Lower leg skin (tissue), 3 donors: ENCODE measurements at regions not wholly inside any gene's neighbourhood (a gene's known extent, or its start where the extent isn't known, plus 50 kb on each side); places are given as distances from the start of the nearest gene placed in this dataset.

Source experiments
- CTCF ChIP-seq, 3 donors: fragments of 450-650 bp; IDR thresholded peaks; one replicate each; pipeline ENCODE4 v1.5.1; 2016; ENCODE audit warnings: antibody characterized with exemption in 3 of 3, mild to moderate bottlenecking in 3 of 3, moderate library complexity in 2 of 3
- POLR2A ChIP-seq, 2 donors: fragments of 450-650 bp; IDR thresholded peaks; one replicate each; pipeline ENCODE4 v1.6.1; 2016 to 2017; ENCODE audit warnings: antibody characterized with exemption in 2 of 2, mild to moderate bottlenecking in 1 of 2, moderate library complexity in 1 of 2

GRCh38 chr18:61216051-61216450 is 117.2 kb upstream of the CDH20 start:
- TF ChIP-seq CTCF (IDR thresholded peaks at IDR 0.05) (no peak), POLR2A (IDR thresholded peaks at IDR 0.05) (no peak)
